ENCODE measurements at regions not wholly inside any gene's neighbourhood (a gene's known extent, or its start where the extent isn't known, plus 50 kb on each side); places are given as distances from the start of the nearest gene placed in this dataset.

DNA sequence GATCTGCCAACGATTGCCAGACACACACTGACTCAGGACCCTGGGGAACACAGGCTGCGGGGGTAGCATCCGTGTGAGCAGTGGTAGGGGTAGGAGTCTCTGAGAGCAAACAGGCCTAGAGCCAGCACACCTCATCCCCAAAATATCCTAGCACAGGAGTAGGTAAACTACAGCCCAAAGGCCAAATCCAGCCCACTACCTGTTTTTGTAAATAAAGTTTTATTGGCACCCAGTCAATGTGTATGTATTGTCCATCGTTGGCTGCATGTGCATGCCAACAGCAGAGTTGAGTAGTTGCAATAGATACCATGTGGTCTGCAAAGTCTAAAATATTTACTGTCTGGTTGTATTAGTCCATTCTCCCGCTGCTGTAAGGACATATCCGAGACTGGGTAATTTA is 55.5 kb upstream of the GPRC5B start:
- DNase-seq (ENCODE audit: low read depth), result no peak
- no peak overlapping the region for H3K4me3 ChIP-seq (ENCODE audit: control insufficient read depth, low read depth, low read length)
- TF ChIP-seq, protein P1, sequence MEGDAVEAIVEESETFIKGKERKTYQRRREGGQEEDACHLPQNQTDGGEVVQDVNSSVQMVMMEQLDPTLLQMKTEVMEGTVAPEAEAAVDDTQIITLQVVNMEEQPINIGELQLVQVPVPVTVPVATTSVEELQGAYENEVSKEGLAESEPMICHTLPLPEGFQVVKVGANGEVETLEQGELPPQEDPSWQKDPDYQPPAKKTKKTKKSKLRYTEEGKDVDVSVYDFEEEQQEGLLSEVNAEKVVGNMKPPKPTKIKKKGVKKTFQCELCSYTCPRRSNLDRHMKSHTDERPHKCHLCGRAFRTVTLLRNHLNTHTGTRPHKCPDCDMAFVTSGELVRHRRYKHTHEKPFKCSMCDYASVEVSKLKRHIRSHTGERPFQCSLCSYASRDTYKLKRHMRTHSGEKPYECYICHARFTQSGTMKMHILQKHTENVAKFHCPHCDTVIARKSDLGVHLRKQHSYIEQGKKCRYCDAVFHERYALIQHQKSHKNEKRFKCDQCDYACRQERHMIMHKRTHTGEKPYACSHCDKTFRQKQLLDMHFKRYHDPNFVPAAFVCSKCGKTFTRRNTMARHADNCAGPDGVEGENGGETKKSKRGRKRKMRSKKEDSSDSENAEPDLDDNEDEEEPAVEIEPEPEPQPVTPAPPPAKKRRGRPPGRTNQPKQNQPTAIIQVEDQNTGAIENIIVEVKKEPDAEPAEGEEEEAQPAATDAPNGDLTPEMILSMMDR (conservative IDR thresholded peaks at IDR 0.05; ENCODE audit: control insufficient read depth, insufficient read depth, low read depth, low read length), result no peak

DNA sequence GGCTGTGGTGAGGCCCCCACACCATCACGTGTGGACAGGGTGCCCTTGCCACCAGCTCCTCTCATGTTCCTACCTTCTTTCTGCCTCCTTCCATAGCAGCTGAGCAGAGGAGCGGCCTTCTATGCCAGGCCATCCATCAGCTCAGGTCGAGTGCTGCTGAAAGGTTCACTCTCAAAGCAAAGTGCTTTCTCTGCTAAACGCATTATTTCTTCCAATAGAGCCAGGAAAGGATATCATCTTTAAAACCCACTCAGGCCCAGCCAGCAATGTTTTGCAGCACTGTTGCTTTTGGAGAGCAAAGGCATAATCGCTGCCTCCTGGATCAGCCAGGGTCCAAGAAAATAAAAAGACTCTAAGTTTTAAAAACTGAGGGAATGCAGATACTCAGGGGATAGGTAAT is 54.9 kb upstream of the GPRC5B start:
- TF ChIP-seq, protein P1 (conservative IDR thresholded peaks at IDR 0.05; ENCODE audit: control insufficient read depth, insufficient read depth, low read depth, low read length), result no peak
- no peak overlapping the region for H3K4me3 ChIP-seq (ENCODE audit: control insufficient read depth, low read depth, low read length)
- no peak for DNase-seq (ENCODE audit: low read depth)

DNA sequence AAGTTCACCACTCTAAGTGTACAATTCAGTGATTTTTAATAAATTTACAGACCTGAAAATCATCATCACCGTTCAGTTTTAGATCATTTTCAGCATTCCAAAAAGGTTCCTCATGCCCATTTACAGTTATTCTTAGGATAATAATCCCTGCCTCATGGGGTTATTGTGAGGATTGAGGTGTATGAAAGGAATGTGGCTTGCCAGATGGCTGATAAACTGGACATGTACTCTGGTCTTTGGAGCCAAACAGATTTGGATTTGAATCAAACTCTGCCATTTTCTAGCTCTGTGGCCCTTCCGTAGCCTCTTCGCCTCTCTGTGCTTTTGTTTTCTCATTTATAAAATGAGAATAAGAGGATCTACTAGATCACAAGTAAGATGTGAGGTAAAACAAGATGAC is 53.9 kb upstream of the GPRC5B start:
- no peak for DNase-seq (ENCODE audit: low read depth)
- TF ChIP-seq, protein P1 (conservative IDR thresholded peaks at IDR 0.05; ENCODE audit: control insufficient read depth, insufficient read depth, low read depth, low read length), result no peak
- no peak overlapping the region for H3K4me3 ChIP-seq (ENCODE audit: control insufficient read depth, low read depth, low read length)

DNA sequence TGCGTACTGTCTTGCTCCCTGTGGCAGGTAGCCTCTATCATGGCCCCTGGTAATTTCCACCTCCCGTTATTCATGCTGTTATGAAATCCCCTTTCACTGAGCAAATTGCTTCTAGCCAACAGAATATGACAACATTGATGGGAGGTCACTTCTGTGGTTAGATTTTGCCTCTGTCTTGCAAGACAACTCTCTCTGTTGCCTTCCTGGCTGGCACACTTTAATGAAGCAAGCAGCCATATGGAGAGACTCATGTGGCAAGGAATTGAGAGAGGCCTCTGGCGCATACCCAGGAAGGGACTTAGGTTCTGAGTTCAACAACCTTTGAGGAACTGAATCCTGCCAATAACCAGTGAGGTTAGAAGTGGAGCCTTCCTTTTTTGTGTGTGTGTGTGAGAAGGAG is 51.8 kb upstream of the GPRC5B start:
- TF ChIP-seq, protein P1 (conservative IDR thresholded peaks at IDR 0.05; ENCODE audit: control insufficient read depth, insufficient read depth, low read depth, low read length), result no peak
- no peak for DNase-seq (ENCODE audit: low read depth)
- no peak overlapping the region for H3K4me3 ChIP-seq (ENCODE audit: control insufficient read depth, low read depth, low read length)

DNA sequence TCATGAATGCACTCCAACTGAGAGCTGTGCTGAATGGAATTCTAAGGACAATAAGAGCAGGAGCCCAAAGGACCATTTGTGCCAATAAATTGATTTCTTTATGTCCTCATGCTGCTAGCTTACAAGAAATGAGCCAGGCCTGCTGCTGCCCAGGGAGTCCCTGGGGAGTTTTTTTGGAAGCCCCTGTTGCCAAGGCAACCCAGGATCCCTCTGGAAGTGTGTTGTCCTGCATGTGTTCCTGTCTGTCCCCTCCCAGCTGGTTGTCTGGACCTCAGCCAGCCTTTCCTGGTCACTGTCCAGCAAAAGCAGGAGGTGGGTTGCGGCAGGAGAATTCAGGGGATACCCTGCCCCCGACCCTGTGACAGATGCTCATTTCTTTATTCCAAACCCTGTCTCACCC is 51.0 kb upstream of the GPRC5B start:
- TF ChIP-seq, protein P1 (conservative IDR thresholded peaks at IDR 0.05; ENCODE audit: control insufficient read depth, insufficient read depth, low read depth, low read length), result no peak
- no peak overlapping the region for H3K4me3 ChIP-seq (ENCODE audit: control insufficient read depth, low read depth, low read length)
- no peak for DNase-seq (ENCODE audit: low read depth)
